HG02588 (cell line): ENCODE measurements at regions not wholly inside any gene's neighbourhood (a gene's known extent, or its start where the extent isn't known, plus 50 kb on each side); places are given as distances from the start of the nearest gene placed in this dataset.
A peak's percentile ranks its signal among the peaks of the same experiment; 100 is the strongest.

Source experiments
- ATAC-seq: cut with Tn5 transposase; IDR thresholded peaks from one replicate; pipeline ENCODE4 v1.9.1; 2021; ENCODE audit warnings: mild to moderate bottlenecking, moderate library complexity; ENCODE audit not compliant: unreplicated experiment

DNA sequence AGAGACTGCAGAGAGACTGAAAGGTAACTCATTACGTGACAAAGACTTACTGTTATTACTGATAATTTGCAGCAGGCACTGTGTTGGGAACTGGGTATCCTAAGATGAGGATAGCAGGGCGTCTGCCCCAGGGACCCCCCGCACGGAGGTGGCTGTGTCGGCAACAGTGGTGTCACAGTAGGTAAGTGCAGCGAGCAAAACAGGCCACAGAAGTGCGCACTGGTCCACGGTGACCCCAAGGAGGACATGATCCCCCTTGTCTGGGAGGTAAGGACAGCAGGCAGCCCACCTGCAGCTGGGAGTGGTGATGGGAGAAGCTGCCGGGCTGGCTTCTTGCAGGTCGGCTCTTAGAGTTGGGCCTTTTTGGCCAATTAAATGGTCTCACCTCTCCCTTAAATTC lies 82.9 kb downstream of the FAM43A start:
- ATAC-seq = no peak

DNA sequence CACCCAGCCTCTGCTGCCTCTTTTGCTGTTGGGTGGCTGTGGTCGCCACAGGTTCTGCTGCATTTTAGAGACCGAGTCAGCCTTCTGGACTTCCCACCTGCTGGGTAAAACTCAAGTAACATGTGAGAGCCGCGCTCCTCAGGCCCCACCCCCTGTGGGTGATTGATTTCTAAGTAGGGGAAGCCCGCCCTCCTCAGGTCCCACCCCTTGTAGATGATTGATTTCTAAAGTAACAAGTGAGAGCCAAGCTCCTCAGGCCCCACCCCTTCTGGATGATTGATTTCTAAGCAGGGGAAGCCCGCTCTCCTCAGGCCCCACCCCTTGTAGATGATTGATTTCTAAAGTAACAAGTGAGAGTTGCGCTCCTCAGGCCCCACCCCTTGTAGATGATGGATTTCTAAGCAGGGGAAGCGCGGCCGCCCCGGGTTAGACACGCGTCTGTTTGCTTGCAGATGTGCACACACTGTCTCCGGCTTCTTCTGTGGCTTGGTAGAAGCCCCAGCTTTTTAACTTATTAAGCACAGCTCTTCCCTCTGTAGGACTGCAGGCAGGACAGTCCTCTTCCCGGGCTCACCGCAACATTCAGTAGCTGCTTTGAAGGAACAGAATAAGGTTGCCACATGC lies 83.4 kb downstream of the FAM43A start:
- ATAC-seq = peak; percentile 95

GRCh38 chr3:194772241-194773000 lies 86.7 kb downstream of the FAM43A start:
- ATAC-seq = no peak

DNA sequence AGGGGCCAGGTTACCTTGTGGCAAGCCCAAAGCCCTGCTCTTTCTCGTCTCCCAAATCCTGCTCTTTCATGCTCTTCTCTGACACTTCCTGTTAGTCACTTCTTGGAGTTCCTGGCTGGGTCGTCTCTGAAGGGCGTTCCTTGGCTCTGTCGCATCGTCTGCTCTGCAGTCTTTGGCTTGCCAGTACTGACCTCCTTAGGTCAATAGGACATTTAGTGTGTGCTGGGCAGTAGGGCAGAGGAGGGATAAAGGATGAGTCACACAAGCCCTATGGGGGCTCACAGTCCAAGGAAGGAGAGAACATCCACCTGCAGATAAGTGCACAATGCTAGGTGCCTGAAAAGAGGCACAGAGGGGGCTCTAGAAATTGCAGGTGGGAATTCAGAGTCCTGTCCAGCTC lies 87.5 kb downstream of the FAM43A start:
- no peak for ATAC-seq

GRCh38 chr3:194773771-194774455 lies 88.2 kb downstream of the FAM43A start:
- no peak for ATAC-seq

DNA sequence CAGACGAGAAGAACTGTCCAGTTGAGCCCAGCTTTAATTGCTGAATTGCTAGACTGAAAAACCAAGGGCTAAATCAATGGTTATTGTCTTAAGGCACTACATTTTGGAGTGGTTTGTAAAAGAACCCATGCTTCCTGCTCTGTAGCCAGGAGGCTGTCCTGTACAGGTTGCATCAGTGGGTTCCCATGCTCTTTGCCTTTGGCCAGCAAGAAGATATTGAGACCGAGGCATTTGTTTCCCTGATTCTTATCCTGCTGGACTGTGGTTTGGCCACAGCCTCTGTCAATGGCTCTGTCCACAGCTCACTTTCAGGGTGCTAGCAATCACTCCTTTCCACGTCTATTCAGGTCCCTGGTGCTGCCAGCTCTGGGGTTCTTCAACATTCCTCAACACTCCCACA lies 89.6 kb downstream of the FAM43A start:
- ATAC-seq = no peak

DNA sequence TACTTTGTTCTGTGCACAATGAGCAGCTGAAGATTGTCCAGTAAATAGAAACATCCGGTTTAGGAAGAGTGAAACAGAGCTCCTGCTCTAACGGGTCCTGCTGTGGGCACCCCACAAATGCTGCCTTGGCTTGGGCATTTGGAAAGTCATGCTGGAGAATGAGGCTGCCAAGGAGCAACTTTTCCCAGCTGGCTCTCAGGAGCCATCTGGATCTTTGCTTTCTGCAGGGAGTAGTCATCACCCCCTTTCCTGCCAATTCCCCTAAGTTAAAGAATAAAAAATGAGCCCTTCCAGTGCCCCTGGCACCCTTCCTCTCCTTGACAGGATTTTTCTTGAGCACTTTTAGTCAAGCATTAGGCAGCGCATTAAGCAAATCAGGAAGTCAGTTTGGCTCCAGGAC lies 90.0 kb downstream of the FAM43A start:
- ATAC-seq = no peak

DNA sequence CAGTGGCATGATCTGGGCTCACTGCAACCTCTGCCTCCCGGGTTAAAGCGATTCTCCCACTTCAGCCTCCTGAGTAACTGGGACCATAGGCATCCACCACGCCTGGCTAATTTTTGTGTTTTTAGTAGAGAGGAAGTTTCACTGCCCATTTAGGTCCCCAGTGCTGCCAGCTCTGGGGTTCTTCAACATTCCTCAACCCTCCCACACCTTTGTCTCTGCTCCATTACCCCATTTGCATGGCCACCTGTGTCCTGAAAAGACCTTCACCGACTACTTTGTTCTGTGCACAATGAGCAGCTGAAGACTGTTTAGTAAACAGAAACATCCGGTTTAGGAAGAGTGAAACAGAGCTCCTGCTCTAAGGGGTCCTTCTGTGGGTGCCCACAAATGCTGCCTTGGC lies 92.0 kb downstream of the FAM43A start:
- no peak for ATAC-seq

- ATAC-seq = no peak
These were observed 94.1 kb downstream of the FAM43A start for GRCh38 chr3:194779729-194780224.

DNA sequence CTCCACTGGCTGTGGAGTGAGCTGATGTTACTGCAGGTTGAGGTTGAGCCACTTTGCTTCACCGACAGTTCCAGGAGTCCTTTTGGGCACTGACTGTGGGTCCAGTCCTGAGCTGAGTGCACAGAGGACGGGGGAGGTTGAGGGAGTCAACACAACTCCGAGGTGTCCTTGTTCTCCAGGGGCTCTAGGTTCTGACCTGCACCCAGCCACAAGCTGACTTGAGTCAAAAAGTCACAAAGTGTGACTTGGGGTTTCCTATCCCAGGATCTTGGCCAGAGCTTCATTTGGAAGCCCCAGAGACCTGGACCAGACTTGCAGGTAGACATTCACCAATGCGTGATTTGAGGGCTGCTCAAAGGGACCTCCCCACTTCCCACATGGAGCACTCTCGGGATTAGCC lies 95.0 kb downstream of the FAM43A start:
- no peak for ATAC-seq

DNA sequence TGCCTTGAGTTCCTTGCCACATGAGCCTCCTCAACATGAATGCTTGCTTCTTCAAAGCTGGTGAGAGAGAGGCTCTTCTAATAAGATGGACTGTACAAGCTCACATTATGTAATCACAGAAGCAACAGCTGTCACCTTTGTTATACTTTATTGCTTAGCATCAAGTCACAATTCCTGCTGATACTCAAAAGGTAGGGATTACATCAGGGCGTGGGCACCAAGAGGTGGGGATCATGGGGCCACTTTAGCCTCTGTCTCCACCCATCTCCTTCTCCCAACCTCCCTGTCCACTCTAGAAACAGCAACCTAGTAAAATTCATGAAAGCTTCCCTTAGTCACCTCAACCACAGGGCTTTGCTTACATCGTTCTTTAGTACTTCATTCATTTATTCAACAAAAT lies 95.9 kb downstream of the FAM43A start:
- no peak for ATAC-seq

DNA sequence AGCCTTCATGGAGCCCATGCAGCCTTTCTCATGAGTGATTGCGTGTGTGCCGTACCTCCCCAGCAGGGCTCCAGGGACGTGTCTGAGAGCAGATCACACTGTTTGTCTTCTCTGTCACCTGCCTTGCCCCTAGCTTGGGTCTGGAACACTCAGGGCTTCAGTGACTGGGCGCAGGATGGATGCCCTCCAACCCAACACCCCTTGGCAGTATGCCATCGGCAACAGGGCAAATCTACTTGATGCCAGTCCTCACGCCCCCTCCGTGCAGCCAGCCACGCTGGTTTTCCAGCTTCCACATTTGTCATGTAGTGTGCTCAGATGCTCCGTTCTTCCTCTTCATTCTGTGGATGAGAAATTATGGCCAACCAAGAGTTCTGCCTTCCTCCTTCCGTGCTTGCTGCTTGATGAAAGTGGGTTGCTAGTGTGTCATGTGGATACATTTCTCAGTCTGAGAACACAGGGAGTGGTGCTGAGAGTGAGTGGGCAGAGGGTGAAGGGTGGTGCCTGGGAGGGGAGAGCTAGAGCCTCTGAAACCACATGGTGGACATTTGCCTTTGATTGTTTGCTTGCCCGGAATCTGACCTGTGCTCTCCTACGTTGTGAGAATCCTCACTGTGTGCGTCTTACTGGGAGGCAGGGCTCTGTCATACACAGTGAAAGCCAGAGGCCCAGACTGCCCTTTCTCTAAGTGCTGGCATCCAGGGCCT lies 97.2 kb downstream of the FAM43A start:
- ATAC-seq = no peak

DNA sequence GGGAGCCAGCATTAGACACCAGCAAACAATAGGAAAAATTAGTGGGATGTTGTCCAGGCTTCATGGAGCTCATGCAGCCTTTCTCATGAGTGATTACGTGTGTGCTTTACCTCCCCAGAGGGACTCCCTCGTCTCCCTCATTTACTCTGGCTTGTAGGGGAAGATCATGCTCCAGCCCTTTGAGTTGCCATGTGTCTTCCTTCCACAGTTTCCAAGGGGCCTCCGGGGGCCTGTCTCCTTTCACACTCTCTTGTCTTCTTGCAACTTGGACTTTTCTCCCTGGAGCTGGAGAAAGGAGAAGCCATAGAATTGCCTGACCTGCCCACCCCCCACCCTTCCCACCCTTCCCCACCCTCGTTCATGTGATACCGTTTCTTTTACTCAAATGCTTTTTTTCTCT lies 98.7 kb downstream of the FAM43A start:
- no peak for ATAC-seq

DNA sequence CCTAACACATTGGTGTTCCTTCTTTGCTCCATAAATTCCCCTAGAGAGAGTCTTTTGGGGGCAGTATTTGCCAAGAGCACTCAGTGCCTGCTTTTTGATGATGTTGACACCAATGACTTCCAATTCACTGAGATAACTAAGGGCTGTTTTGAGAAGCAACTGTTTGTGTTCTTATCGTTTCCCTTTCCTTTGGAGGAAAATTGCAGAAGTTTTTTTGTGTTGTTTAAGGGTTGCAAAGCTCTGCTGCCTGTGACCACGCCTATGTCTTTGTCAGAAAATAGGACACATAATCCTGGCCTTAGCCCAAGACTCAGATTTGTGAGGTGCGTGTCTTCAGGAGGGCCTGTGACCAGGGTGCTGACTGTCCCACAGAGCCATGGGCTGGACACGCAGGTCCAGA lies 99.6 kb downstream of the FAM43A start:
- ATAC-seq = no peak

GRCh38 chr3:194787072-194787471 lies 101.4 kb downstream of the FAM43A start:
- ATAC-seq = no peak

GRCh38 chr3:194787650-194788049 lies 102.0 kb downstream of the FAM43A start:
- no peak for ATAC-seq

DNA sequence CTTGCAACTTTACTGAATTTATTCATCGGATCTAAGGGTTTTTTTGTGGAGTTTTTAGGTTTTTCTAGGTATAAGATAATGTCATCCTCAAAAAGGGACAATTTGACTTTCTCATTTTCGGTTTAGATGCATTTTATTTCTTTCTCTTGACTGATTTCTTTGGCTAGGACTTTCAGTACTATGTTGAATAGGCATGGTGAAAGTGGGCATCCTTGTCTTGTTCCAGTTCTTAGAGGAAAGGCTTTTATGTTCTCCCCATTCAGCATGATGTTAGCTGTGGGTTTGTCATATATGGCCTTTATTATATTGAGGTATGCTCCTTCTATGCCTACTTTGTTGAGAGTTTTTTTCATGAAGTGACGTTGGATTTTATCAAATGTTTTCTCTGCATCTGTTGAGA lies 106.7 kb downstream of the FAM43A start:
- ATAC-seq = no peak

GRCh38 chr3:194797555-194798250 lies 112.0 kb downstream of the FAM43A start:
- ATAC-seq = no peak

- no peak for ATAC-seq
These were observed 112.8 kb downstream of the FAM43A start for GRCh38 chr3:194798486-194798885.

DNA sequence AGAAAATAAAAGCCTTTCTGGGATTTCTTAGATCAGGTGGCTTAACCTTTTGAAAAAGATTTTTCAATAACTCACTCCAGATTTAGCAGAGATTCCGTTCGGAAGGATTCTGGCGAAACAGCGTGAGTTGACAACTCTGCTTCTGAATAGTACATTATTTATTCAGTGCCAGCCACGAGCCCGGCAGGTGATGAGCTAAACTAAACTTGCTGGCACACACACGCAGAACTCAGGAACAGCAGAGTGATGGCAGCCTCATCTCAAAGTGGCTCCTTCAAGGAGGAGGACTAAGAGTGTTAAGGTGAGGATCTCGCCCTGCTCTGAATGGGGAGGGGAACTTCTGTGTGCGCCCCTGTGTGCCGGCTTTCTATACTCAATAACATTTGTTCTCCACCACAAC lies 114.3 kb downstream of the FAM43A start:
- ATAC-seq = no peak
